ENCODE measurements at regions not wholly inside any gene's neighbourhood (a gene's known extent, or its start where the extent isn't known, plus 50 kb on each side); places are given as distances from the start of the nearest gene placed in this dataset.
"Not testable (repeated sequence)": the region's sequence is repeated elsewhere in the genome, so short reads cannot be mapped to it uniquely, and the experiment has no call there.

GRCh38 chr4:132556316-132556715 lies 592.8 kb upstream of the PCDH10 start:
- no peak for DNase-seq

- DNase-seq: no peak
Measured at GRCh38 chr4:132557660-132558059, 591.4 kb upstream of the PCDH10 start.

- no peak for DNase-seq
Measured at GRCh38 chr4:132564920-132565319, 584.2 kb upstream of the PCDH10 start.

GRCh38 chr4:132565542-132565941 lies 583.6 kb upstream of the PCDH10 start:
- no peak for DNase-seq

GRCh38 chr4:132572210-132572609 lies 576.9 kb upstream of the PCDH10 start:
- DNase-seq: no peak

GRCh38 chr4:132587626-132588025 lies 561.5 kb upstream of the PCDH10 start:
- DNase-seq: no peak

- DNase-seq: no peak
Measured at GRCh38 chr4:132592340-132592739, 556.8 kb upstream of the PCDH10 start.

GRCh38 chr4:132592850-132593249 lies 556.2 kb upstream of the PCDH10 start:
- DNase-seq: no peak

GRCh38 chr4:132593717-132594400 lies 555.2 kb upstream of the PCDH10 start:
- DNase-seq: no peak

GRCh38 chr4:132596186-132596585 lies 552.9 kb upstream of the PCDH10 start:
- DNase-seq: no peak

GRCh38 chr4:132605551-132605950 lies 543.5 kb upstream of the PCDH10 start:
- DNase-seq: no peak

GRCh38 chr4:132614682-132615081 lies 534.4 kb upstream of the PCDH10 start:
- DNase-seq: no peak

- DNase-seq: no peak
Measured at GRCh38 chr4:132619968-132620367, 529.1 kb upstream of the PCDH10 start.

GRCh38 chr4:132642016-132642817 lies 506.9 kb upstream of the PCDH10 start:
- no peak for DNase-seq

GRCh38 chr4:132646186-132646585 lies 502.9 kb upstream of the PCDH10 start:
- no peak for DNase-seq

GRCh38 chr4:132651196-132651595 lies 497.9 kb upstream of the PCDH10 start:
- DNase-seq: no peak

GRCh38 chr4:132660181-132660580 lies 488.9 kb upstream of the PCDH10 start:
- no peak for DNase-seq

- no peak for DNase-seq
Measured at GRCh38 chr4:132662456-132662855, 486.6 kb upstream of the PCDH10 start.

GRCh38 chr4:132669786-132670185 lies 479.3 kb upstream of the PCDH10 start:
- no peak for DNase-seq

GRCh38 chr4:132670557-132670956 lies 478.5 kb upstream of the PCDH10 start:
- no peak for DNase-seq

GRCh38 chr4:132683957-132684356 lies 465.1 kb upstream of the PCDH10 start:
- no peak for DNase-seq

- DNase-seq: no peak
Measured at GRCh38 chr4:132691026-132691425, 458.1 kb upstream of the PCDH10 start.

GRCh38 chr4:132691668-132692067 lies 457.4 kb upstream of the PCDH10 start:
- DNase-seq: no peak

GRCh38 chr4:132694775-132695174 lies 454.3 kb upstream of the PCDH10 start:
- no peak for DNase-seq

GRCh38 chr4:132697505-132697904 lies 451.6 kb upstream of the PCDH10 start:
- DNase-seq: not testable (repeated sequence)

Measured in activated CD8-positive, alpha-beta memory T cell treated with anti-CD3 and anti-CD28 coated beads, Interleukin-2, amount 50 U/mL, for 4 hours (primary cell).